ENCODE measurements at regions not wholly inside any gene's neighbourhood (a gene's known extent, or its start where the extent isn't known, plus 50 kb on each side); places are given as distances from the start of the nearest gene placed in this dataset.

GRCh38 chr22:46075764-46076531 lies 74.4 kb upstream of the PPARA start:
- TF ChIP-seq EZH2phosphoT487 (IDR thresholded peaks at IDR 0.05; ENCODE audit: borderline replicate concordance, low read length), result no peak
- no peak for TF ChIP-seq CTCF (IDR thresholded peaks at IDR 0.05; ENCODE audit: low read depth, low read length, poor library complexity, severe bottlenecking)
